LNCAP (cell line): ENCODE measurements at regions not wholly inside any gene's neighbourhood (a gene's known extent, or its start where the extent isn't known, plus 50 kb on each side); places are given as distances from the start of the nearest gene placed in this dataset.

Experiments
- CTCF ChIP-seq: fragments of 450-650 bp; IDR thresholded peaks from 2 replicates; pipeline ENCODE4 v1.5.1; 2017; ENCODE audit warnings: mild to moderate bottlenecking

- no peak for TF ChIP-seq CTCF
Observed at GRCh38 chr21:28207436-28208173, 785.1 kb downstream of the LTN1 start.

GRCh38 chr21:28200726-28201125 lies 792.0 kb downstream of the LTN1 start:
- TF ChIP-seq CTCF: no peak

- TF ChIP-seq CTCF: no peak
Observed at GRCh38 chr21:28196981-28197380, 795.7 kb downstream of the LTN1 start.

- TF ChIP-seq CTCF: no peak
Observed at GRCh38 chr21:28193189-28193588, 799.5 kb downstream of the LTN1 start.

GRCh38 chr21:28186604-28187003 lies 806.1 kb downstream of the LTN1 start:
- TF ChIP-seq CTCF: no peak

- TF ChIP-seq CTCF: no peak
Observed at GRCh38 chr21:28181730-28182129, 810.9 kb downstream of the LTN1 start.

- TF ChIP-seq CTCF: no peak
Observed at GRCh38 chr21:28179136-28179535, 813.5 kb downstream of the LTN1 start.

GRCh38 chr21:28177124-28177523 lies 815.6 kb downstream of the LTN1 start:
- no peak for TF ChIP-seq CTCF
